Medulla oblongata (tissue), 1 donor: ENCODE measurements at regions not wholly inside any gene's neighbourhood (a gene's known extent, or its start where the extent isn't known, plus 50 kb on each side); places are given as distances from the start of the nearest gene placed in this dataset.

ENCODE experiments used
- DNase-seq: peaks from one replicate; pipeline ENCODE4 v3.0.0-alpha.2; 2015; ENCODE audit errors: extremely low spot score

DNA sequence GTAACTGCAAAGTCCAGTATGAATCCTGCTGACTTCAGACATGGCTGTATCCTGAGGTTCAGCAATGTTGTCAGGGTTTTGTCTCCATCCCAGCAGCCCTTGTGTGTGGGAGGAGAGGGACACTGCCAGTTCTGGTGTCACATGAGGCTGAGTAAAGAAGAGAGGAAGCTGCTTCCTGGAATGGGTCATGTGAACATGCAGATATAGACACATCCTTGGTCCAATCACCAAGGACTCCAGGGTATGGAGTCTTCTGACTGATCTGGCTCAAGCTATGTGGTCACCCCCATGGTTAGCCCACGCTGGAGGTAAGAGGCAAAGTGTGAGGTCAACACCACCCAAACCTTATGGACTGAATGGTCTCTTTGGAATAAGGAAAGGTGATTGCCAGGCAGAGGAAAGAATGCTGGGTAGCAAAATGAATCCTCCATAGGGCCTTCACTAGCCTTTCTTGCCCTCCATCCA is 134.4 kb upstream of the SLC1A4 start:
- peak; percentile 79 for DNase-seq

DNA sequence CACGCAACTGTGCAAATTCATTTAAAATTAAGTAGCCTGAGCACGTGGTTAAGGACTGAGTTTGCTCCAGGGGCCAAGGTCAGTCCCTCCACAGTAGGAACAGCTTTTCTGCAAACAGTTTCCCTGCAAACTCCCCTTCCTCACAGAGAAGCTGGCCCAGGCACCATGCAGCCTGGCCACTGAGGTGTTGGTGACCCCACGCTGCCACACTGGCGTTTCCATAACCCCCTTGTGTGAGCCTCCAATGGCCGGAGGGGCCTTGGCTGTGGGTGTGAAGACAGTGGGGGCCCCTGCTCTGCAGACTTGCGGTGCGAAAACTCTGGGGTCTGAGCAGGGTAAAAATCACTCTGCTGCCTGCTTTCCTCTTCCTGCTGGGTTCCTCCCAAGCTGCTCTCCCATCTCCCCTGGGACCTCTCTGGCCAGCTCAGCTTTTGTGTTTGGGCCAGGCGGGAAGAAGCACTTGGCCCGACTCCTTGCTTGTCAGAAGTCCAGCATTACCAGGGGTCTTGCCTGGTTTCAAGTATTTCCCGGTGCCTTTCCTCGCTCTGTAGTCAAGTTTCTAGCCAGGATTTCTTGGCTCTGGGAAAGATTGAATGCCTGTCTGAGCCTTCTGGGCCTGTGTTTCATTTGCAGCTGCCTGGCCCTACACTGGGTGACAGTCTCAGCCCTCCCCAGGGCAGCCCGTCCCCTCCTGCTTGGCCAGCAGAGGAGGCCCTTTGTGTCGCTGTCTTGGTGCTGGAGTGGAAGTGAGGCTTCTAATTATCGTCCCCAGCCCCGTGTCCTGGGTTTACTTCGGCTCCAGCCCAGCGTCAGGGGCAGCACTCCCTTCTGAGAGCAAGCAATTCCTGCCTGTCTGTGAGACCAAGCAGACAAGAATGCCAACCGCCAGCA is 131.4 kb upstream of the SLC1A4 start:
- peak; percentile 89 for DNase-seq

DNA sequence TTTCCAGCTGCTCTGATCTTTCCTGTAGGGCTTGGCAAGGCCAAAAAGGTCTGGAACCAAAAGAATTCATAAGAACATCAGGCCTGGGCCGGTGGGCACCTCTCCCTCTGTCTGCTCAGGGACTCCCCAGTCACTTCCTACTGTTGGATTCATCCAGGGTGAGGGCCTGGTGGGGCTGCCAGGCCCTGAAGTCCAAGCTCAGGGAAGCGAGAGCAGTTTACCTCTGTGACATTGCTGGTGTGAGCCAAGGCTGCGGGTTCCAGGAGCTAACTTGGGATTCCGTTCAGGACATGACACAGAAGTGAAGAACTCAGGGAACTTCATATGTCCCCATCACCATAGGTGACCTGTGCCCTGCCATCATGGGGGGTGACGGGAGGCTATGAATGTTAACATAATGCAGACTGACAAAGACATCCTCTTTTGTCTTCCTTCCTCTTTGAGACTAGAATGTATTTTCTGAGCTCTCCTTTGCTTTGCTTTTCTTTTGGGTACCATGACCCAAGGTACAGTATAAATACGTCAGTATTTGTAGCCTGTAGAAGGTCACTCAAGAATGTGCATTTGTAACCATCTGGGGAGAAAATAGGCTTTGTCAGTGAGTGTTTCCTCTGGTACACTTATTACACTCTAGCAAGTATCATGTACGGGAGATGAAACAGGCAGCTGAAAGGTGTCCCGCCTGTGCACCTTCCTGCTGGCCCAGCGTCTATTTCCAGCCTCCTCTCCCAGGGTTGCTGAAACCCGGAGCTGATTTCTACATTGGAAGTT is 130.5 kb upstream of the SLC1A4 start:
- DNase-seq: peak; percentile 49

DNA sequence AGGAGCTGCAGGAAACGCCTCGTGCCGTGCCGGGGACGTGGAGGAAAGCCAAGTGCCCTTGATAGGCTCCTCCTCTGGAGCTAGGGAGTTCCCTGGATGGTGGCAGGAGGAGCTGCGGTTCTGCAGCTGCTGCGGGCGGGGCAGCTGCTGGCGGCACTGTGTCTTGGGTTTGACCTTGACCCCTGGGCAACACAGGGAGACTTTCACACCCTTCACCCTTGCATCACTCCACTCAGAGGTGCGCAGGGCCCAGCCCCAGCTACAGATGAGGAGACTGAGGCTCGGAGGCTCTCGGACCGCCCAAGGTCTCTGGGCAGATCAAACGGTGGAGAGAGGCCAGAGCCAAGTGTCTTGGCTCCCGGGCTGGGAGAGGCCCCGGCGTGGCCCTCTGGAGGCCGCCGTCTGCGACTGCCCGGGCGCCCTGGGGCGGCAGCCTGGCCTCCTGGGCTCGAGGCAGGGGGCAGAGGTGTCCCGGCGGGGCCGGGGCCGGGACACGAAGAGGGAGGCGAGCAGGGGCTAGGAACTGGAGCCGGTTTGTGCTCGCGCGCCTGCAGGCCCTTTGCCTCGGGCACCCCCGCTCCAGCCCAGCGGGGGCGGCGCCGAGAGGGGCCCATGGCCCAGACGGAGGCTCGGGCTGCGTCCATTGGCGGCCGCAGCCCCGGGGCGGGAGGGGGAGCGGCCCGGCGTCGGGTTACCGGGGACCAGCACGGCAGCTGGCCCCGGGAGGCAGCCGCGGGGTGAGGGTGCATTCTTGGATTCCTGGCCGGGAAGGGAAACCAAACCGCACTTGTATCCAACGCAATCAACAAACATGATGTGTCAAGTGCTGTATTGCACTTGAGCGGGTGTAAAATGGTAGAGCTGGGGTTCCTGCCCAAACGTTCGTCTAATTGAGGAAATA is 129.6 kb upstream of the SLC1A4 start:
- DNase-seq: peak; percentile 35

DNA sequence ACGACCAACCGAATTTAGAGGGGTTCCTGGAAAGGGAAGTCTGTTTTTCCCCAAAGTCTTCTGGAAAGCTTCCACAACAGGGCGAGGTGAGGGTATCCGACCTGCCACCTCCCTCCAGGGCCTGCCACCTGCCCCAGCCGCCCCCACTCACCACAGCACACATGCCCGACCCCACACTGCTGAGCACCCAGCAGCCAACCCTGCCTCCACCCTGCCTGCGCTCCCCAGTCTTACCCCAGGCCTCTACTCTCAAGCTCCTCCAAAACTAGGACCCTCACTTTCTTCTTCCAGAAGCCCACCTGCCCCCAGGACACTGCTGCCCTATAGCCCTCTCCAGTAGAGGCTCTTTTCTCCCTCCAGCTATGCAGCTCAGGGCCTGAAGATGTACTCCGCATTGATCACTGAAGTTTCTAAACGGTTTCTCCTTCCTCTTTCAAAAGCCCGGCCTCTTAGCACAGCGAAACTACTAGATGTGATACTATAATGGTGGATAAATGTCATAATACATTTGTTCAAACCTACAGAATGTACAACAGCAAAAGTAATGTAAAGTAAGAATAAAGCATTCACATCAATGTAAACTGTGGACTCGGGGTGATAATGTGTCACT is 128.8 kb upstream of the SLC1A4 start:
- no peak for DNase-seq

DNA sequence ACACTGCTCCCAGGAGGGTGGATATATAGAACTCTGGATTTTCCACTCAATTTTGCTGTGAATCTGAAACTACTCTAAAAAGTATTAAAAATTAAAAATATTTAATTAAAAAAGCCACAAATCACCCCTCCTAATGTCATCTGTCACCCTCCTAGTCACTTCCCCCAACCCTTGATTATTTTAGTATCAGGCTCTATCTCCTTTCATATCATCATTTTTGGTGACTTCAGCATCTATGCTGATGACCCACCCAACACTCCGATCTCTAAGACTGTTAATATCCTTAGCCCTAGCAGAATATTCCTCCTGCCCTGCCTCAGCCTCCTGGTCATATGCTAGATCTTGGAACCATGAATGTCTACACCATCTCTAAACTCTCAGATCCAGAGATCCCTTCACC is 128.3 kb upstream of the SLC1A4 start:
- no peak for DNase-seq

DNA sequence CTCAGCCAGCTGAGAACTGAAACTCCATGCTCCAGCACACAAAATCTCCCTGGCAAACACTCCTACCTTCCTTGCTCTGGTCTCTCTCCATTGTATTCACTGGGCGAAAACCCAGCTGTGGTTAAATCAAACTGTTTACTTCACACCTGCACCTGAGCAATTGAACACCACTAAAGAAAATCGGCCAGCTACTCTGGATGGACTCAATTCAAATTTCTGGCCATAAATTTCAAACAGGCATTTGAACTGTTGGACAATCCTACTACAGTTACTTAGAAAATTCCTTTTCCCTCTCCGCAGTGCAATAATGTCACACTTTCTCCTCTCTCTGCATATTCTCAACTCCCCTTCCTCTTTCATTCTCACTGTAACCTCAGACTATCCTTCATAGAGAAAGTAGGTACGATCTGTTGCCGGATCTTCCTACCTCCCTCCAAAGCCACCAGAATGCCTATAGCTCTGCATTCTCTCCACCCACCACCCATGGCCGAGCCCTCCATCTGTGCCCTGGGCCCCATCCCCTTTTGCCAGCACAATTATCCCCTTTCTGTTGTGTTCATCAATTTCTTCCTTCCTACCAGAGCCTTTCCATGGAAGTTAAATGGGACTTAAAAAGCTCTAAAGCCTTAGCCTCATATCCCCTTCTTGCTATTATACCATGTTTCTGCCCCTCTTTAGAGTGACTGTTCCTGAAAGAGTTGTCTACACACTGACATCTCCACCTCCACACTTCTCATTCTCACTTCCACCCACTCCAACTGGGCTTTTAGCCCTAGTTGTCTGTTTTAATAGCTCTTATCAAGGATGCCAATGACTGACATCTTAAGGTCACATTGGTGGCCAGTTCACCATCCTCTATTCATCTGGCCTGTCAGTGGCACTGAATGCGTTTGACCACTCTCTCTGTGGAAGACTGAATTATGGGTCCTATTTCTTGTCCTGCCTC is 127.5 kb upstream of the SLC1A4 start:
- peak; percentile 43 for DNase-seq

DNA sequence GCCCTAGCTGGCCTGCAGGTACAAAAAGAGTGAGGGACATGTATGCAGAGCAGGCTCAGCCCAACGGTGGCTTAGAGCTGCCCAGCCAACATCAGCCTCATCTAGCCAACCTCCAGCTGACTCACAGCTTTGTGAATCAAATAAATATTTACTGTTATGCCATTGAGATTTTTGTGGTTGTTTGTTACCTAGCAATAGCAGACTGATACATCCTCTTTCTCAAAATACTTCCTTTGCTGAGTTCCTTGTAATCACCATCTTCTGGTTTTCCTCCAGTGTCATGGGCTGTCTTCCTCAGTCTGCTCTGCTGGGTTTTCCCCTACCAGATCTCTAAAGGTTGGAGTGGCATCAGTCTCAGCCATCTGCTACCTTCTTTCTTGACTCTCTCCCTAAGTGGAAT is 126.6 kb upstream of the SLC1A4 start:
- DNase-seq: no peak

DNA sequence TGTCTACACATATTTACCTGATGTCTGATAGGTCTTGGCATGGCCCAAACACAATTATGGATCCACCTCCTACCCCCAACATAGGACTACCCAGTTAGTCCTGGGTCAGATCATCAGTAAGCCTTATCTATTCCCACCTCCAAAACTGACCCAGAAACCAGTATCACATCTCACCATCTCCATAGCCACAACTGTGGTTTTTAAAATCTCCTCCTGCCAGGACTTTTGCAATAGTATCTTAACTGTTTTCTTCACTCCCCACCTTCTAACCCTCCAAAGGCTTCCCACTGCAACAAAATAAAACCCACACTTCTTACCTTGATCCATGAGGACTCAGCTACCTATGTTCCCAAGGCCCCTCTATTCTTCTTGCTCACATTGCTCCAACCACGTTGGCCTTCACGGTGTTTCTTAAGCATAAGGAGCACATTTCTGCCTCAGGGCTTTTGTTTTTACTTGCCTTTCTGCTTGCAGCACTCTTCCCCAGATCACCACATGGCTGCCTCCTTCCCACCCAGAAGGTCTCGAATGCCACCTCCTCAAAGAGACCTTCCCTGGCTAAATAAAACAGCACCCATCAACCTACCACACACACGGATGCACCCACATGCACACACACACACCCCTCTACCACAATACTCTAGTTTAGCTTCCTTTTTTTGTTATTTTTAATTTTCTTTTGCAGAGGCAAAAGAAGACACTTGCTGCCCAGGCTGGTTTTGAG is 125.9 kb upstream of the SLC1A4 start:
- DNase-seq: no peak

DNA sequence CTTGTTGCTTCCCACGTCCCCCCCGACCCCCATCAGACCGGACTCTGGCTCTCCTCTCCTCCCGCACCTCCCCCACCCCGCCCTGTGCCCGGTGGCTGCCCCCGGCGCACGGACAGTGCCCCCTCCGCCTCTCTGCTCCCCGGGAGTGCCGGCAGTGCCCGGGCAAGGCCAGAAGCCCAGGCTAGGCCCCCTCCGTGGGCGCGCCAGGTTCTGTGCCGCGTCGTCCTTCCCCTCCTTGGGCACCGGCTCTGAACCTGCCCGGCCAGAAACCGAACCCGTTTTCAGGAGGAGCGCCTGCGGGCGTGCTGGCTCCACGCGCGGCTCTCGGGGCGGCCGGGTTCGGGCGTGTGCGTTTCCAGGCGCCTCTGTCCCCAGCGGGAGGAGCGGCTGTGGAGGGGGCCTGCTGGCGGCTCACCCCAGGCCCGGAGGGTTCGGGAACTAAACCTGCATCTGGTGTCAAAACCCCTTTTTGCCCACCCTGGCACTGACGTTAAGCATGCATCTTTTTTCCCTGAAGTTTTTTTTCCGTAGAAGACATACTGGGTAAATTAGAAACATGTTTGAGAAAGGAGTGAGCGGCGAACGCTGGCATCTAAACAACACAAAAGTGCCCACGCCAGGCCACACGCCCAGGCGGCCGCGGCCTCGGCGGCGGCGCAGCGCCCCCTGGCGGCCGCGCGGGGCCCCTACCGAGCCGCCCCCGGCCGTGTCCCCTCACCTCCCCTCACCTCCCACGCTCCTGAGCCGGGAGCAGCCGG is 123.9 kb upstream of the SLC1A4 start:
- peak; percentile 81 for DNase-seq

DNA sequence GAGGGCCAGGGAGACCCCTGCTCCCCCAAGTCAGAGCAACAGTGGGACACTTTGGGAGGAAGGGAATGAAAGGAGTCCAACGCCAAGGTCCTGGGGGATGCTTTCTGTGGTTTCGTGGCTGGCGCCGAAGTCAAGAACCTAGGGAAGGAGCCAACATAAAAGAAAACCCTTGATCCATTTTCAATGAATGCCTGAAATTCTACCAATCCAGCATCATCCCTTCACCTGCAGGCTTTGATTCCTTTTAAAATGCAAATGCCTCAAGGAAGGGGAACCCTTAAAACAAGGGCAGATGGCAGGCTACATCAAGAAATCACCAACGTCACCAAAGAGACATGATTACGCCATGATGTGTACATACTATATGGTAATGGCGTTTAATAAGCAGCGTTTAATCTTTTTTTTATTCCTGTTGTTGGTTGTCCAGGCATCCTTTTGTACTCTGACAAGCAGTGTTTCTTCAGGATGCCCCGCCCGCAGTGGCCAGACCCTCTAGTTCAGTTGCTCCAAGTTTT is 123.3 kb upstream of the SLC1A4 start:
- no peak for DNase-seq

DNA sequence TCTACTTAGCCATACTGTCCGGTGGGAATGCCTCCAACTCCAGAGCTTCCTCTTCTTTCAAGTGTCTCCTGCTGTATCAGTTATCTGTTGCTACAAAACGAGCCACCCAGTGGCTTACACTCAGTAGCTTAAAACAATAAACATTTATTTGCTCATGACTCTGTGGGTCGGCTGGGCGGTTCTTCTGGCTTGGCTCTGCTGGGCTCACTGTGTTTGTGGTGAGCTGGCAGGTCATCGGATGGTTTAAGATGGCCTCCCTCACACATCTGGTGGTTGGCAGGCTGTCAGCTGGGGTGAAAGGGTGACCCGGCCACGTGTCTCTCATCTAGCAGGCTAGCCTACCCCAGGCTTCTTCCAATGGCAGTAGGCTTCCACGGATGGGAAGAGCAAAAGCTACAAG is 122.4 kb upstream of the SLC1A4 start:
- DNase-seq: peak; percentile 27

DNA sequence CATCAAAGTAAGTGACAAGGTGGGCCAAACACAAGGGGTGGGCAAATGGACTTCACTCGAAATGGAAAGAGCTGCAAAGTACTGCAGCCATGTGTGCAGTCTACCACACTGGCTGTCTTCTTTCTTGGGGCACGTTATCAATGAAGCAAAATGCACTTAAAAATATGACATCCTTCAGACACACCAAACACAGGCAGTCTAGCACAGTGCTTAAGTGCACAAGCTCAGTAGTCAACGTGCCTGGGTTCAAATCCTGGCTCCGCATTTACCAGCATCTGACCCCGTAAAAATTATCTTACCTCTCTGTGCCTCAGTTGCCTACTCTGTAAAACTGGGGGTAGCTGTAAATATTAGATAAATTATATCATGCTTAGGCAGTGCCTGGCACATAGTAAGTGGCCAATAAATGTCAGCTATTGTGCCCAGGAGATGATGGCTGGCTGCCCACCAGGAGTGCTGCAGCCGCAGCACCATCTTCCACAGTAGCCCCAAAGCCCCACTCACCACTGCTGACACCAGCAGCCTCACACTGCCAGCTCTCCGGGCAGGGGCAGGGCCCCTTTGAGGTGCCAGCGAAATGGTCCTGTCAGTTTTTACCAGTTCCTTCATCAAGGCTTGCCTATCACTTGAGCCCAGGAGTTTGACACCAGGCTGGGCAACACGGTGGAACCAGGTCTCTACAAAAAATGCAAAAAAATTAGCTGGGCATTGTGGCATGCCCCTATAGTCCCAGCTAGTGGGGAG is 121.8 kb upstream of the SLC1A4 start:
- no peak for DNase-seq

DNA sequence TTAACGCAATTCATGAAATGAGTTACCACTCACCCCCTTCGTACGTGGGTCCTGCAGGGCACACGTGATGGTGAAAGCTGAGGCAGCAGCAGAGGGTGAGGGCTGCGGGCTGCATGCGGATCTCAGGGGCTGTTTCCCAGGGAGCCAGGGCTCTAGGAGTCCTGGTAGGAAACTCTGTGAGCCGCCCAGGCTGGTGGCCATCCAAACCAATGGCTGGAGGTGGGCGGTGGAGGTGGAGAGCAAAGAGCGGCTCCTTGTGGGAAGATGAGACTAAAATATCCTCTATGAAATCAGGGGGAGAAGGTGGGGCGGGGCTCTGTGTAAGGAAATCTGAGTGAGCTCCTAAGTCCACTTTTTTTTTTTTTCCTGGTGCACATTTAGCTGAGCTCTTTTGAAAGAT is 120.1 kb upstream of the SLC1A4 start:
- DNase-seq: no peak

DNA sequence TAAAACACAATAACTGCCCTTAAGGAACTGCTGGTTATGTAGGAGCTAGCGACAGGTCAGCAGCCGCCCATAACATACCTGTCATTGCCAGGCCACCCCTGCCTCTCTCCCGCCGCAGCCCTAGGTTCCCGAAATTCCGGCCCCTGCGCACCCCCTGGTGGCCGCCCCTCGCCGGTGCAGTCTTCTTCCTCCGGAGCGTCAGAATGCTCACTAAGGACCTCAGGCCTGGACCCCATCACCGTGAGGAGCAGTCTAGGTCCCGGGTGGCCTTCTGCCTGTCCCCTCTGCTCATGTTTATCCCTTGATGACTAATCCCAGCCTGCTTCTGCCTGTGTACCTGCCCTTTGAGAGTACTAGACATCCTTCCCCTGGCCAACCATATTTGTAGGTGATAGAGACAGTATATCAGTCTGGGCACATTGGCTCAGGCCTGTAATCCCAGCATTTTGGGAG is 115.7 kb upstream of the SLC1A4 start:
- DNase-seq: peak; percentile 67

DNA sequence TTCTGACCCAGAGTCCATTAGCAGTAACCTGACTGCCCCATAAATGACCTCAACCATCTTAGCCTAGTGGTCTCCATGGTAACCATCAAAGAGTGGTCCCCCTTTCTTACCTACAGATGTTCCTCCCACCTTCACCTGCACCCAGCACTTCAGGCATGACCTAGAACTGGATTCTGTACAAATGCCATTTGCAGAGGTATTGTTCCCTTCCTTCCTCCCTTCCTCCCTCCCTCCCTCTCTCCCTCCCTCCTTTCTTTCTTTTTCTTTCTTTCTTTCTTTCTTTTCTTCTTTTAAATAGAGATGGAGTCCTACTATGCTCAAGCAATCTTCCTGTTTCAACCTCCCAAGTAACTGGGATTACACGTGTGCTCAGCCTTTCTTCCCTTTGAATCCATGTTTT is 114.6 kb upstream of the SLC1A4 start:
- DNase-seq: no peak

DNA sequence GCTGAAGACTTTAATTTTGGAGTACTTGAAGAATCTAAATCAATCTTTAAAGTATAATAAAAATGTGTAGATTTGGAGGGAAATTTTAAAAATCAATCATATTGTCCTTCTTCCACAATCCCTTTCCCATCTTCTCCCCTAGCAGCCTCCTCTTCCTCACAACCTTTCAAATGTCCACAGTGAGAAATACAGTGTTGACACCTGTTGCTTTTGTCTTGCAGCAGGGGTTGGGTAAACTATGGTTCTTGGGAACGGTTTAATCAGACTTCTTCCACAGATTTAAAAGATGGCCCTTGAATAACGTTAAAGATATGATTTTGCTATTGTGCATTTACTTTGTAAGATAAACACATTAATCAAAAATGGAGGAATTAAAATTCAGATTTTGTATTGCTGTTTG is 113.8 kb upstream of the SLC1A4 start:
- DNase-seq: no peak

DNA sequence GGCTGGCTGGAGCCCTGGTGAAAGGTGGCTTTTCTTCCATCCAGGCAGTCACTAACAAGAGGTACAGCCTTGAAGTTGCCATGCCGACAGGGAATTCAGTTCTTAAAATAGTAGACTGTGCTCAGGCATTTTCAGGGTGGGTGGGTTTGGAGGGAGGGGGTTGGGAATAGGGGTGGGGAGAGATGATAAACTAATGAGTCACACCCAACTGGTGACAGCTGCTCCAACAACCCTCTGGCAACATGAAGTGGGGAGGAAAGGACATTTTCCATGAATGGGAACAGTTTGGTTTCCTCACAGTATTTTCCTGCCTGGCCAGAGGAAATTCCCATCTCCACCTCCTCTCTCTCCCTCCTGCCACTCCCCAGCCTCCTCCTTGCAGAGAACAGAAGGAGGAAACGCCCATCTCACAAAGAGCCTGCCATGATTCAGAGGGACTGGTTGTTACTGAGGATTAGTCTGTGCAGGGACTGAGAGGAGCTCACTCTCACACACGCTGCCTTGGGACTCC is 113.0 kb upstream of the SLC1A4 start:
- DNase-seq: no peak
